Rectal smooth muscle tissue (tissue), 1 donor: ENCODE measurements at regions not wholly inside any gene's neighbourhood (a gene's known extent, or its start where the extent isn't known, plus 50 kb on each side); places are given as distances from the start of the nearest gene placed in this dataset.

ENCODE experiments used
- H3K27ac ChIP-seq: one replicate; pipeline ENCODE4 v1.7.0; 2013; ENCODE audit warnings: low read depth, low read length, inconsistent platforms
- H3K27me3 ChIP-seq: one replicate; pipeline ENCODE4 v1.7.0; 2013; ENCODE audit warnings: low read length; ENCODE audit not compliant: control insufficient read depth, insufficient read depth
- H3K36me3 ChIP-seq: one replicate; pipeline ENCODE4 v1.7.0; 2013; ENCODE audit warnings: low read length; ENCODE audit not compliant: control insufficient read depth, insufficient read depth
- H3K4me1 ChIP-seq: one replicate; pipeline ENCODE4 v1.7.0; 2013; ENCODE audit warnings: low read length; ENCODE audit not compliant: control insufficient read depth, insufficient read depth
- H3K4me3 ChIP-seq: one replicate; pipeline ENCODE4 v1.7.0; 2013; ENCODE audit warnings: low read length
- H3K9ac ChIP-seq: one replicate; pipeline ENCODE4 v1.7.0; 2013; ENCODE audit warnings: low read length

- Histone ChIP-seq H3K4me3 (no peak overlapping the region), H3K4me1 (peaks cover 3% of the 10 kb centered on the region), H3K9ac (no peak overlapping the region), H3K27ac (no peak overlapping the region), H3K27me3 (no peaks in the 10 kb centered on the region), H3K36me3 (no peaks in the 10 kb centered on the region)
These were observed 447.3 kb downstream of the C4orf33 start for GRCh38 chr4:129543299-129543698.

GRCh38 chr4:129545599-129546278 is 449.8 kb downstream of the C4orf33 start:
- H3K27ac ChIP-seq: peak overlapping the region; percentile 37
- H3K9ac ChIP-seq: no peak overlapping the region
- no peaks in the 10 kb centered on the region for H3K27me3 ChIP-seq
- H3K36me3 ChIP-seq: no peaks in the 10 kb centered on the region
- H3K4me1 ChIP-seq: peaks cover 3% of the 10 kb centered on the region
- H3K4me3 ChIP-seq: no peak overlapping the region

- H3K36me3 ChIP-seq: no peaks in the 10 kb centered on the region
- H3K9ac ChIP-seq: no peak overlapping the region
- H3K27ac ChIP-seq: no peak overlapping the region
- H3K4me3 ChIP-seq: no peak overlapping the region
- H3K4me1 ChIP-seq: peaks cover 3% of the 10 kb centered on the region
- H3K27me3 ChIP-seq: no peaks in the 10 kb centered on the region
These were observed 450.6 kb downstream of the C4orf33 start for GRCh38 chr4:129546531-129546930.

- H3K27ac ChIP-seq: no peak overlapping the region
- H3K36me3 ChIP-seq: no peaks in the 10 kb centered on the region
- H3K4me1 ChIP-seq: peaks cover 3% of the 10 kb centered on the region
- H3K4me3 ChIP-seq: no peak overlapping the region
- no peaks in the 10 kb centered on the region for H3K27me3 ChIP-seq
- no peak overlapping the region for H3K9ac ChIP-seq
These were observed 454.4 kb downstream of the C4orf33 start for GRCh38 chr4:129550281-129550785.

GRCh38 chr4:129561280-129561679 is 465.3 kb downstream of the C4orf33 start:
- Histone ChIP-seq H3K27me3 (no peaks in the 10 kb centered on the region), H3K4me1 (no peaks in the 10 kb centered on the region), H3K36me3 (no peaks in the 10 kb centered on the region), H3K27ac (no peak overlapping the region), H3K9ac (no peak overlapping the region), H3K4me3 (no peak overlapping the region)

GRCh38 chr4:129561886-129562671 is 466.1 kb downstream of the C4orf33 start:
- no peak overlapping the region for H3K4me3 ChIP-seq
- H3K36me3 ChIP-seq: no peaks in the 10 kb centered on the region
- H3K27me3 ChIP-seq: no peaks in the 10 kb centered on the region
- no peak overlapping the region for H3K27ac ChIP-seq
- H3K4me1 ChIP-seq: no peaks in the 10 kb centered on the region
- H3K9ac ChIP-seq: no peak overlapping the region

GRCh38 chr4:129565214-129565613 is 469.3 kb downstream of the C4orf33 start:
- no peak overlapping the region for H3K27ac ChIP-seq
- no peaks in the 10 kb centered on the region for H3K36me3 ChIP-seq
- H3K4me1 ChIP-seq: no peaks in the 10 kb centered on the region
- no peaks in the 10 kb centered on the region for H3K27me3 ChIP-seq
- no peak overlapping the region for H3K9ac ChIP-seq
- no peak overlapping the region for H3K4me3 ChIP-seq

- no peak overlapping the region for H3K4me3 ChIP-seq
- H3K4me1 ChIP-seq: no peaks in the 10 kb centered on the region
- H3K9ac ChIP-seq: no peak overlapping the region
- no peak overlapping the region for H3K27ac ChIP-seq
- no peaks in the 10 kb centered on the region for H3K36me3 ChIP-seq
- no peaks in the 10 kb centered on the region for H3K27me3 ChIP-seq
These were observed 474.4 kb downstream of the C4orf33 start for GRCh38 chr4:129570326-129570725.

GRCh38 chr4:129578336-129578735 is 482.4 kb downstream of the C4orf33 start:
- no peak overlapping the region for H3K27ac ChIP-seq
- no peaks in the 10 kb centered on the region for H3K27me3 ChIP-seq
- H3K4me3 ChIP-seq: no peak overlapping the region
- H3K4me1 ChIP-seq: no peaks in the 10 kb centered on the region
- H3K36me3 ChIP-seq: no peaks in the 10 kb centered on the region
- H3K9ac ChIP-seq: no peak overlapping the region

GRCh38 chr4:129581305-129581704 is 485.4 kb downstream of the C4orf33 start:
- H3K27me3 ChIP-seq: no peaks in the 10 kb centered on the region
- H3K36me3 ChIP-seq: no peaks in the 10 kb centered on the region
- no peak overlapping the region for H3K27ac ChIP-seq
- no peak overlapping the region for H3K9ac ChIP-seq
- no peak overlapping the region for H3K4me3 ChIP-seq
- H3K4me1 ChIP-seq: no peaks in the 10 kb centered on the region

- H3K4me1 ChIP-seq: no peaks in the 10 kb centered on the region
- no peak overlapping the region for H3K27ac ChIP-seq
- H3K9ac ChIP-seq: no peak overlapping the region
- no peaks in the 10 kb centered on the region for H3K27me3 ChIP-seq
- no peak overlapping the region for H3K4me3 ChIP-seq
- no peaks in the 10 kb centered on the region for H3K36me3 ChIP-seq
These were observed 487.9 kb downstream of the C4orf33 start for GRCh38 chr4:129583868-129584267.

- Histone ChIP-seq H3K4me1 (no peaks in the 10 kb centered on the region), H3K9ac (no peak overlapping the region), H3K4me3 (no peak overlapping the region), H3K36me3 (no peaks in the 10 kb centered on the region), H3K27me3 (no peaks in the 10 kb centered on the region), H3K27ac (no peak overlapping the region)
These were observed 502.6 kb downstream of the C4orf33 start for GRCh38 chr4:129598582-129598981.
